NT2/D1 (cell line): ENCODE measurements at regions not wholly inside any gene's neighbourhood (a gene's known extent, or its start where the extent isn't known, plus 50 kb on each side); places are given as distances from the start of the nearest gene placed in this dataset.

Experiments used
- YY1 ChIP-seq: IDR thresholded peaks from 2 replicates; pipeline ENCODE4 v1.6.1; 2011; ENCODE audit not compliant: insufficient read length, insufficient read depth
- ZNF274 ChIP-seq: IDR thresholded peaks from 2 replicates; pipeline ENCODE4 v1.6.1; 2011; ENCODE audit warnings: mild to moderate bottlenecking, low read depth, low read length

GRCh38 chr11:130781931-130782330 lies 134.3 kb downstream of the SNX19 start:
- TF ChIP-seq YY1 (no peak), ZNF274 (no peak)
